ENCODE measurements at regions not wholly inside any gene's neighbourhood (a gene's known extent, or its start where the extent isn't known, plus 50 kb on each side); places are given as distances from the start of the nearest gene placed in this dataset.

GRCh38 chr14:85336257-85336656 lies 193.7 kb upstream of the FLRT2 start:
- Histone ChIP-seq H3K27ac (no peak overlapping the region), H3K36me3 (no peaks in the 10 kb centered on the region), H3K9me3 (no peaks in the 10 kb centered on the region), H3K27me3 (ENCODE audit: low read depth) (no peaks in the 10 kb centered on the region), H3K4me3 (no peak overlapping the region), H3K4me1 (no peaks in the 10 kb centered on the region)
- ATAC-seq (no peak), DNase-seq (no peak)
- intact Hi-C loops (cut with DNase I) = no loop called here
- TF ChIP-seq CTCF (IDR thresholded peaks at IDR 0.05) = no peak

- ATAC-seq (no peak), DNase-seq (no peak)
- intact Hi-C loops (cut with DNase I) = no loop called here
- no peak for TF ChIP-seq CTCF (IDR thresholded peaks at IDR 0.05)
- Histone ChIP-seq H3K27ac (no peak overlapping the region), H3K9me3 (no peaks in the 10 kb centered on the region), H3K4me3 (no peak overlapping the region), H3K4me1 (no peaks in the 10 kb centered on the region), H3K27me3 (ENCODE audit: low read depth) (no peaks in the 10 kb centered on the region), H3K36me3 (no peaks in the 10 kb centered on the region)
Observed at GRCh38 chr14:85336817-85337216, 193.1 kb upstream of the FLRT2 start.

- Histone ChIP-seq H3K27ac (no peak overlapping the region), H3K4me3 (no peak overlapping the region), H3K9me3 (no peaks in the 10 kb centered on the region), H3K27me3 (ENCODE audit: low read depth) (no peaks in the 10 kb centered on the region), H3K4me1 (no peaks in the 10 kb centered on the region), H3K36me3 (no peaks in the 10 kb centered on the region)
- intact Hi-C loops (cut with DNase I) = no loop called here
- DNase-seq (no peak), ATAC-seq (no peak)
- TF ChIP-seq CTCF (IDR thresholded peaks at IDR 0.05) = no peak
Observed at GRCh38 chr14:85338895-85339294, 191.0 kb upstream of the FLRT2 start.

GRCh38 chr14:85342858-85343607 lies 186.9 kb upstream of the FLRT2 start:
- H3K4me3 ChIP-seq = no peak overlapping the region
- no peak overlapping the region for H3K27ac ChIP-seq
- TF ChIP-seq CTCF (IDR thresholded peaks at IDR 0.05) = no peak
- intact Hi-C loops (cut with DNase I) = no loop called here
- no peaks in the 10 kb centered on the region for H3K9me3 ChIP-seq
- DNase-seq (no peak), ATAC-seq (no peak)
- no peaks in the 10 kb centered on the region for H3K4me1 ChIP-seq
- no peaks in the 10 kb centered on the region for H3K27me3 ChIP-seq (ENCODE audit: low read depth)
- H3K36me3 ChIP-seq = no peaks in the 10 kb centered on the region

GRCh38 chr14:85344171-85344570 lies 185.8 kb upstream of the FLRT2 start:
- H3K9me3 ChIP-seq = no peaks in the 10 kb centered on the region
- no peak overlapping the region for H3K27ac ChIP-seq
- H3K4me3 ChIP-seq = no peak overlapping the region
- DNase-seq = no peak
- ATAC-seq = no peak
- intact Hi-C loops (cut with DNase I) = no loop called here
- no peaks in the 10 kb centered on the region for H3K27me3 ChIP-seq (ENCODE audit: low read depth)
- TF ChIP-seq CTCF (IDR thresholded peaks at IDR 0.05) = no peak
- H3K4me1 ChIP-seq = no peaks in the 10 kb centered on the region
- no peaks in the 10 kb centered on the region for H3K36me3 ChIP-seq
